ENCODE measurements at regions not wholly inside any gene's neighbourhood (a gene's known extent, or its start where the extent isn't known, plus 50 kb on each side); places are given as distances from the start of the nearest gene placed in this dataset.

GRCh38 chr2:173435574-173435973 lies 80.9 kb downstream of the CDCA7 start:
- no peak overlapping the region for H3K4me3 ChIP-seq (ENCODE audit: low read depth, low read length)
- no peak for TF ChIP-seq CTCF (IDR thresholded peaks at IDR 0.05; ENCODE audit: insufficient read depth, low read length)
- no peak for DNase-seq (ENCODE audit: low read depth)

GRCh38 chr2:173436088-173436487 lies 81.4 kb downstream of the CDCA7 start:
- DNase-seq (ENCODE audit: low read depth) = no peak
- TF ChIP-seq CTCF (IDR thresholded peaks at IDR 0.05; ENCODE audit: insufficient read depth, low read length) = no peak
- H3K4me3 ChIP-seq (ENCODE audit: low read depth, low read length) = no peak overlapping the region

GRCh38 chr2:173441222-173441621 lies 86.5 kb downstream of the CDCA7 start:
- no peak for TF ChIP-seq CTCF (IDR thresholded peaks at IDR 0.05; ENCODE audit: insufficient read depth, low read length)
- H3K4me3 ChIP-seq (ENCODE audit: low read depth, low read length) = no peak overlapping the region
- DNase-seq (ENCODE audit: low read depth) = peak; percentile 71

GRCh38 chr2:173442542-173442941 lies 87.9 kb downstream of the CDCA7 start:
- DNase-seq (ENCODE audit: low read depth) = no peak
- H3K4me3 ChIP-seq (ENCODE audit: low read depth, low read length) = no peak overlapping the region
- no peak for TF ChIP-seq CTCF (IDR thresholded peaks at IDR 0.05; ENCODE audit: insufficient read depth, low read length)

GRCh38 chr2:173446722-173447121 lies 92.0 kb downstream of the CDCA7 start:
- no peak for TF ChIP-seq CTCF (IDR thresholded peaks at IDR 0.05; ENCODE audit: insufficient read depth, low read length)
- no peak for DNase-seq (ENCODE audit: low read depth)
- H3K4me3 ChIP-seq (ENCODE audit: low read depth, low read length) = no peak overlapping the region

GRCh38 chr2:173448938-173449471 lies 94.3 kb downstream of the CDCA7 start:
- peak; percentile 86 for TF ChIP-seq CTCF (IDR thresholded peaks at IDR 0.05; ENCODE audit: insufficient read depth, low read length)
- H3K4me3 ChIP-seq (ENCODE audit: low read depth, low read length) = peak overlapping the region; percentile 47
- DNase-seq (ENCODE audit: low read depth) = peak; percentile 74

GRCh38 chr2:173451118-173451517 lies 96.4 kb downstream of the CDCA7 start:
- DNase-seq (ENCODE audit: low read depth) = no peak
- TF ChIP-seq CTCF (IDR thresholded peaks at IDR 0.05; ENCODE audit: insufficient read depth, low read length) = no peak
- no peak overlapping the region for H3K4me3 ChIP-seq (ENCODE audit: low read depth, low read length)
